Esophagus muscularis mucosa (tissue), 4 donors: ENCODE measurements at regions not wholly inside any gene's neighbourhood (a gene's known extent, or its start where the extent isn't known, plus 50 kb on each side); places are given as distances from the start of the nearest gene placed in this dataset.

Experiments
- DNase-seq: peaks from one replicate; pipeline ENCODE4 v3.0.0-alpha.2; 2017; ENCODE audit errors: extremely low spot score
- H3K27ac ChIP-seq, 4 donors: fragments of 200-600 bp; sonication (generic); replicated peaks in 1 of 4; 1 replicate in 3 of 4; 2 replicates in 1 of 4; pipeline ENCODE4 v1.5.1; 2016 to 2019; ENCODE audit warnings: mild to moderate bottlenecking in 1 of 4
- H3K27me3 ChIP-seq, 4 donors: fragments of 200-600 bp; sonication (generic); one replicate each; pipeline versions ENCODE4 v1.5.1 to v1.6.0; 2016 to 2019
- H3K36me3 ChIP-seq, 4 donors: fragments of 200-600 bp; sonication (generic); one replicate each; pipeline ENCODE4 v1.5.1; 2016 to 2019
- H3K4me1 ChIP-seq, 4 donors: fragments of 200-600 bp; sonication (generic); one replicate each; pipeline ENCODE4 v1.5.1; 2016 to 2019
- H3K4me3 ChIP-seq, 4 donors: fragments of 200-600 bp; sonication (generic); 1 replicate in 2 of 4; 2 replicates in 2 of 4; pipeline ENCODE4 v1.5.1; 2016 to 2019; ENCODE audit warnings: mild to moderate bottlenecking in 4 of 4, moderate library complexity in 1 of 4
- H3K9me3 ChIP-seq, 4 donors: fragments of 200-600 bp; sonication (generic); 1 replicate in 3 of 4; 2 replicates in 1 of 4; pipeline ENCODE4 v1.5.1; 2016 to 2019
- EP300 ChIP-seq: sonication (generic); formaldehyde crosslinking; IDR thresholded peaks from one replicate; pipeline ENCODE4 v1.6.1; 2017; ENCODE audit warnings: antibody characterized with exemption
- POLR2A ChIP-seq: fragments of 450-650 bp; IDR thresholded peaks from one replicate; pipeline ENCODE4 v1.6.1; 2017; ENCODE audit warnings: antibody characterized with exemption, moderate library complexity, mild to moderate bottlenecking, low read depth
- POLR2AphosphoS5 ChIP-seq, 2 donors: sonication (generic); formaldehyde crosslinking; IDR thresholded peaks; one replicate each; pipeline ENCODE4 v1.6.1; 2017; ENCODE audit warnings: antibody characterized with exemption in 2 of 2
- WGBS: methylation state at CpG from one replicate; pipeline ENCODE4 v1.1.5; 2018; 5-methylcytosine and 5-hydroxymethylcytosine counted together
- intact Hi-C: fragments of 100-400 bp; cut with DNase I; formaldehyde crosslinking; loops from one replicate; pipeline ENCODE4 v1.15.1; 2023
- TF ChIP-seq, protein P1 (sequence below), 3 experiments: fragments of 200-600 bp in 2 of 3; fragments of 450-650 bp in 1 of 3; sonication (generic) in 2 of 3; IDR thresholded peaks; one replicate each; pipeline ENCODE4 v1.5.1; 2017 to 2019; ENCODE audit warnings: antibody characterized with exemption in 3 of 3, mild to moderate bottlenecking in 2 of 3, moderate library complexity in 1 of 3

DNA sequence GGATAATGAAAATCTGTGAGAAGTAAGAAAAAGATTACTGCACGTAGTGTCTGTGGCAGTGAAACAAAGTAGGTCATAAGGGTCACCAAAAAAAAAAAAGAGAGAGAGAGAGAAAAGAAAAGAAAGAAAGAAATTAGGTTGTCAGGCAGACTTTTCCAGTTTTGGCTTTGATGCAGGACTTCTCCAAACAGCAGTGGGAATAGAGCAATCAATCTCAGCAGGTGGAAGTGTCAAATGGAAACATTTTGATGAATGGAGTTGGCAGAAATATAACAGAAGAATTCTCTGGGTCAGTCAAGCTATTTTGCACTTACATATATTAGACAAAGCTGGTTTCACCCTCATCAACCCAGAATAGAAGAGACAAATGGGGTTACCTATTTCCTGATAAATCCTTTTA, 745.8 kb downstream of the SLC6A15 start:
- Histone ChIP-seq H3K27me3 (no peaks in the 10 kb centered on the region), H3K9me3 (no peaks in the 10 kb centered on the region), H3K4me1 (no peaks in the 10 kb centered on the region), H3K36me3 (no peaks in the 10 kb centered on the region), H3K4me3 (no peak overlapping the region), H3K27ac (no peak overlapping the region)
- 25% methylated on average over 1 of the region's 1 CpG for WGBS
- no peak for DNase-seq
- TF ChIP-seq, protein P1, sequence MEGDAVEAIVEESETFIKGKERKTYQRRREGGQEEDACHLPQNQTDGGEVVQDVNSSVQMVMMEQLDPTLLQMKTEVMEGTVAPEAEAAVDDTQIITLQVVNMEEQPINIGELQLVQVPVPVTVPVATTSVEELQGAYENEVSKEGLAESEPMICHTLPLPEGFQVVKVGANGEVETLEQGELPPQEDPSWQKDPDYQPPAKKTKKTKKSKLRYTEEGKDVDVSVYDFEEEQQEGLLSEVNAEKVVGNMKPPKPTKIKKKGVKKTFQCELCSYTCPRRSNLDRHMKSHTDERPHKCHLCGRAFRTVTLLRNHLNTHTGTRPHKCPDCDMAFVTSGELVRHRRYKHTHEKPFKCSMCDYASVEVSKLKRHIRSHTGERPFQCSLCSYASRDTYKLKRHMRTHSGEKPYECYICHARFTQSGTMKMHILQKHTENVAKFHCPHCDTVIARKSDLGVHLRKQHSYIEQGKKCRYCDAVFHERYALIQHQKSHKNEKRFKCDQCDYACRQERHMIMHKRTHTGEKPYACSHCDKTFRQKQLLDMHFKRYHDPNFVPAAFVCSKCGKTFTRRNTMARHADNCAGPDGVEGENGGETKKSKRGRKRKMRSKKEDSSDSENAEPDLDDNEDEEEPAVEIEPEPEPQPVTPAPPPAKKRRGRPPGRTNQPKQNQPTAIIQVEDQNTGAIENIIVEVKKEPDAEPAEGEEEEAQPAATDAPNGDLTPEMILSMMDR (IDR thresholded peaks at IDR 0.05): no peak
- TF ChIP-seq POLR2A (no peak), POLR2AphosphoS5 (IDR thresholded peaks at IDR 0.05) (no peak), EP300 (no peak)
- intact Hi-C loops: no loop called here

DNA sequence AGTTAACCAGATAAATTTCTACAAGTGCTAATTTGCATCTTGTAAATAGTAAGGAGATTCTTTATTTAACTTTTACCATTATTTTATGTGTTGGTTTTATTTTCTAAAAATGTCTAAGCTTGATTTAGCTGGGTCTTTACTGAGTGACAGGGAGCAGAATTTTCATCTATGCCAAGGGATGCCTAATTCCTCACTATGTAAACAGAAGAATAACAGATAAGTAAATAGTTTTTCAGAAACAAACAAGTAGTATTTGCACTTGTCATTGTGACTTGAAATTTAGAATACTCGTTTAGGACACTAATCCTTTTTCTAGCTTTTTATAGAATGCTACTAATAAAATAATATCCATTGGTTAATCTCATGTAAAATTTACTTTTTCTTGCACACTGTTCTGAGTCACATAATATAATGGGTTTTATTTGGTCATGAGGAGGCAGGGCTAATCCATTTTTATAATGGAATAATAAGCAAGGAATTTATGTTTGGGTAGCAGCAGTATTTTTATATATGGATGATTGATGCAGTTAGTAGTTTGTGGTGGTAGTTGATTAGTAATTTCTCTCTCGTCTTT, 746.5 kb downstream of the SLC6A15 start:
- Histone ChIP-seq H3K4me3 (no peak overlapping the region), H3K4me1 (no peaks in the 10 kb centered on the region), H3K36me3 (no peaks in the 10 kb centered on the region), H3K9me3 (no peaks in the 10 kb centered on the region), H3K27ac (no peak overlapping the region), H3K27me3 (no peaks in the 10 kb centered on the region)
- DNase-seq: no peak
- no peak for TF ChIP-seq POLR2AphosphoS5 (IDR thresholded peaks at IDR 0.05)
- TF ChIP-seq, protein P1 (IDR thresholded peaks at IDR 0.05): no peak
- no peak for TF ChIP-seq POLR2A
- no peak for TF ChIP-seq EP300
- intact Hi-C loops: no loop called here
- WGBS: 68% methylated on average over 2 of the region's 2 CpGs

- Histone ChIP-seq H3K4me1 (no peaks in the 10 kb centered on the region), H3K36me3 (no peaks in the 10 kb centered on the region), H3K9me3 (no peaks in the 10 kb centered on the region), H3K4me3 (no peak overlapping the region), H3K27me3 (no peaks in the 10 kb centered on the region), H3K27ac (no peak overlapping the region)
- WGBS: 28% methylated on average over 2 of the region's 2 CpGs
- TF ChIP-seq EP300 (no peak), POLR2AphosphoS5 (IDR thresholded peaks at IDR 0.05) (no peak), POLR2A (no peak)
- TF ChIP-seq, protein P1 (IDR thresholded peaks at IDR 0.05): no peak
- no peak for DNase-seq
- intact Hi-C loops: no loop called here
Measured at GRCh38 chr12:84161296-84161695, 751.3 kb downstream of the SLC6A15 start.

- WGBS: 85% methylated on average over 1 of the region's 1 CpG
Measured at GRCh38 chr12:84159260-84159659, 753.3 kb downstream of the SLC6A15 start.

More at GRCh38 chr12:84159260-84159659, 753.3 kb downstream of the SLC6A15 start:
- Histone ChIP-seq H3K27me3 (no peaks in the 10 kb centered on the region), H3K27ac (no peak overlapping the region), H3K4me1 (no peaks in the 10 kb centered on the region), H3K4me3 (no peak overlapping the region), H3K9me3 (no peaks in the 10 kb centered on the region), H3K36me3 (no peaks in the 10 kb centered on the region)
- TF ChIP-seq EP300 (no peak), POLR2AphosphoS5 (IDR thresholded peaks at IDR 0.05) (no peak), POLR2A (no peak)
- TF ChIP-seq, protein P1 (IDR thresholded peaks at IDR 0.05): no peak
- DNase-seq: no peak
- intact Hi-C loops: no loop called here
